ENCODE measurements at regions not wholly inside any gene's neighbourhood (a gene's known extent, or its start where the extent isn't known, plus 50 kb on each side); places are given as distances from the start of the nearest gene placed in this dataset.

DNA sequence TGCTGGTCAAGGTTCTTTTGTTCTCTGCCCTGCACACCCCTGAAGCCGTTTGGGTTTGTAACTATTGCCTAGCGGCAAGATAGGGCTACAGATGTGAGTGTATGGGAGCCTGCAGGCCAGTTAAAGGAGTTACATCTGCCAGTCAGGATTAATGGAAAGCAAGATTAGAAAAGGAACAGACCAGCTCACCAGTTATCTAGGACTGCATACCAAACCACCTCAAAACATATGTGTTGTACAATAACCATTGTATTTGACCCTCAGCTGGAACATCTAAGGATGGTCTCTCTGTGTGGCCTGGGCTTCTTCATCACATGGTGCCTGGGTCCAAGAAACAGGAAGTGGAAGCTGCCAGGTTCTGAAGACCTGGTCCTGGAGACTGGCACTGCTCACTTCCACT is 52.5 kb upstream of the FBXO28 start:
- TF ChIP-seq, protein P1, sequence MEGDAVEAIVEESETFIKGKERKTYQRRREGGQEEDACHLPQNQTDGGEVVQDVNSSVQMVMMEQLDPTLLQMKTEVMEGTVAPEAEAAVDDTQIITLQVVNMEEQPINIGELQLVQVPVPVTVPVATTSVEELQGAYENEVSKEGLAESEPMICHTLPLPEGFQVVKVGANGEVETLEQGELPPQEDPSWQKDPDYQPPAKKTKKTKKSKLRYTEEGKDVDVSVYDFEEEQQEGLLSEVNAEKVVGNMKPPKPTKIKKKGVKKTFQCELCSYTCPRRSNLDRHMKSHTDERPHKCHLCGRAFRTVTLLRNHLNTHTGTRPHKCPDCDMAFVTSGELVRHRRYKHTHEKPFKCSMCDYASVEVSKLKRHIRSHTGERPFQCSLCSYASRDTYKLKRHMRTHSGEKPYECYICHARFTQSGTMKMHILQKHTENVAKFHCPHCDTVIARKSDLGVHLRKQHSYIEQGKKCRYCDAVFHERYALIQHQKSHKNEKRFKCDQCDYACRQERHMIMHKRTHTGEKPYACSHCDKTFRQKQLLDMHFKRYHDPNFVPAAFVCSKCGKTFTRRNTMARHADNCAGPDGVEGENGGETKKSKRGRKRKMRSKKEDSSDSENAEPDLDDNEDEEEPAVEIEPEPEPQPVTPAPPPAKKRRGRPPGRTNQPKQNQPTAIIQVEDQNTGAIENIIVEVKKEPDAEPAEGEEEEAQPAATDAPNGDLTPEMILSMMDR (conservative IDR thresholded peaks at IDR 0.05) = no peak
- H3K27ac ChIP-seq = no peak overlapping the region

GRCh38 chr1:224059897-224060427 is 53.9 kb upstream of the FBXO28 start:
- no peak overlapping the region for H3K27ac ChIP-seq
- TF ChIP-seq, protein P1 (conservative IDR thresholded peaks at IDR 0.05) = no peak

GRCh38 chr1:224058303-224058702 is 55.6 kb upstream of the FBXO28 start:
- no peak overlapping the region for H3K27ac ChIP-seq
- TF ChIP-seq, protein P1 (conservative IDR thresholded peaks at IDR 0.05) = no peak

- TF ChIP-seq, protein P1 (conservative IDR thresholded peaks at IDR 0.05) = no peak
- H3K27ac ChIP-seq = no peak overlapping the region
Observed at GRCh38 chr1:224057461-224058199, 56.3 kb upstream of the FBXO28 start.

GRCh38 chr1:224054611-224055010 is 59.3 kb upstream of the FBXO28 start:
- H3K27ac ChIP-seq = no peak overlapping the region
- TF ChIP-seq, protein P1 (conservative IDR thresholded peaks at IDR 0.05) = no peak

GRCh38 chr1:224054012-224054411 is 59.9 kb upstream of the FBXO28 start:
- H3K27ac ChIP-seq = no peak overlapping the region
- TF ChIP-seq, protein P1 (conservative IDR thresholded peaks at IDR 0.05) = no peak

DNA sequence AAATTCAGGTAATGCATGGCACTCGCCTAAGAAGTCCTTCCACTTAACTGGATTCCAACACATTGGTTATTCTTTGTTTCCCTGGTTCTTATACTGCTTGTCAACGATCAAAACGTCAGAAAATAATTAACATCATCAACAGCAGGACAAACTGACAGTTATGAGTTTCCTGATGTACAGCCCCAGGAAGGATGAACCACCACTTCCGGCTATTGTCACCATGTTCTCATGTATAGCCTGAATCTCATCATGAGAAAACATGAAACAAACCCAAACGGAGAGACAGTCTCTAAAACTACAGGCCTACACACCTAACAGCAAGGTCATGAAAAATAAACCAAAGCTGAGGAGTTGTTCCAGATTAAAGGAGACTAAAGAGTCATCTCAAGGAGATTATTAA is 60.5 kb upstream of the FBXO28 start:
- H3K27ac ChIP-seq = no peak overlapping the region
- TF ChIP-seq, protein P1 (conservative IDR thresholded peaks at IDR 0.05) = no peak
